ENCODE measurements at regions not wholly inside any gene's neighbourhood (a gene's known extent, or its start where the extent isn't known, plus 50 kb on each side); places are given as distances from the start of the nearest gene placed in this dataset.

GRCh38 chr13:106007156-106007555 lies 528.3 kb downstream of the EFNB2 start (continued):
- no peak for TF ChIP-seq NANOG (IDR thresholded peaks at IDR 0.05; ENCODE audit: insufficient read depth, low read depth, low read length, poor library complexity, severe bottlenecking)
- TF ChIP-seq HDAC6 (IDR thresholded peaks at IDR 0.05; ENCODE audit: low read depth, low read length): no peak
- no peak for TF ChIP-seq E2F6 (IDR thresholded peaks at IDR 0.05)
